K562 (cell line): ENCODE measurements at regions not wholly inside any gene's neighbourhood (a gene's known extent, or its start where the extent isn't known, plus 50 kb on each side); places are given as distances from the start of the nearest gene placed in this dataset.

Experiments
- ATAC-seq: fragments of 200-7000 bp; cut with Tn5 transposase; 3 replicates; pipeline ENCODE4 v1.9.1; 2020; ENCODE audit warnings: moderate library complexity
- BruUV-seq: library from RNA; stranded (reverse); fragments of 400-500 nt; replicated peaks from 2 replicates; lab custom pipeline; 2021; lab: Mats Ljungman, UMichigan
- CTCF ChIA-PET: fragments of 300-600 bp; formaldehyde crosslinking; extraction: SDS; loops from one replicate; lab custom pipeline; 2021; ENCODE audit warnings: low intra/inter-chr PET ratio; lab: Yijun Ruan, JAX
- POLR2A ChIA-PET: fragments of 300-600, 350-650 bp; sonication (Branson Sonifier 250); formaldehyde crosslinking; extraction: SDS; loops from one replicate; lab custom pipeline; 2021; ENCODE audit warnings: antibody characterized with exemption, inconsistent platforms; lab: Yijun Ruan, JAX
- DNase-seq, 4 experiments: peaks; one replicate each; pipeline versions ENCODE4 v3.0.0 to v3.0.0-alpha.2; 2011 to 2018; ENCODE audit warnings: low spot score in 3 of 4, mixed read lengths in 3 of 4; ENCODE audit errors: extremely low read depth in 1 of 4
- FAIRE-seq: peaks from 2 replicates; lab custom pipeline; 2011; peaks lifted over from hg19 to GRCh38; lab: Jason Lieb, UNC
- H2AFZ ChIP-seq: 2 replicates; pipeline ENCODE4 v1.6.0; 2011; ENCODE audit warnings: low read depth, low read length, control low read depth, inconsistent platforms
- H3K27ac ChIP-seq: fragments of 200-600 bp; 3 replicates; pipeline ENCODE4 v1.8.0; 2011; ENCODE audit warnings: low read depth, mild to moderate bottlenecking, control low read depth, inconsistent platforms, low read length, moderate library complexity, mixed read lengths; ENCODE audit errors: extremely low read depth
- H3K27me3 ChIP-seq, 2 experiments: fragments of 300-600 bp in 1 of 2; 2 replicates in 1 of 2; 3 replicates in 1 of 2; pipeline versions ENCODE4 v1.6.0 to v1.8.0; 2011; ENCODE audit warnings: inconsistent platforms in 2 of 2, low read length in 2 of 2, mild to moderate bottlenecking in 1 of 2, mixed read lengths in 1 of 2, moderate library complexity in 1 of 2; ENCODE audit not compliant: control insufficient read depth in 2 of 2, insufficient read depth in 2 of 2
- H3K36me3 ChIP-seq: fragments of 300-600 bp; 3 replicates; pipeline ENCODE4 v1.8.0; 2011; ENCODE audit warnings: mild to moderate bottlenecking, low read length, inconsistent platforms; ENCODE audit not compliant: control insufficient read depth, insufficient read depth
- H3K4me1 ChIP-seq, 2 experiments: fragments of 200-600 bp in 1 of 2; replicated peaks in 1 of 2; 2 replicates in 1 of 2; 3 replicates in 1 of 2; pipeline versions ENCODE4 v1.5.1 to v1.8.0; 2011; ENCODE audit warnings: inconsistent platforms in 2 of 2, low read length in 2 of 2, mild to moderate bottlenecking in 1 of 2, mixed read lengths in 1 of 2, moderate library complexity in 1 of 2; ENCODE audit not compliant: control insufficient read depth in 2 of 2, insufficient read depth in 2 of 2
- H3K4me2 ChIP-seq: 2 replicates; pipeline ENCODE4 v1.6.1; 2011; ENCODE audit warnings: low read length, control low read depth, inconsistent platforms, mixed read lengths; ENCODE audit not compliant: insufficient read depth
- H3K4me3 ChIP-seq: fragments of 200-600 bp; sonication (generic), shearing (Covaris generic); 2 replicates; pipeline ENCODE4 v1.5.1; 2016; ENCODE audit warnings: control low read depth, inconsistent platforms
- H3K79me2 ChIP-seq: fragments of 200-600 bp; 3 replicates; pipeline ENCODE4 v1.8.0; 2011; ENCODE audit warnings: low read length, inconsistent platforms; ENCODE audit not compliant: control insufficient read depth, insufficient read depth
- H3K9ac ChIP-seq, 2 experiments: 2 replicates each; pipeline versions ENCODE4 v1.6.0 to v1.6.1; 2011; ENCODE audit warnings: low read depth in 2 of 2, low read length in 2 of 2, control low read depth in 1 of 2, inconsistent platforms in 1 of 2, mild to moderate bottlenecking in 1 of 2, mixed read lengths in 1 of 2; ENCODE audit not compliant: insufficient read depth in 1 of 2
- H3K9me1 ChIP-seq: one replicate; pipeline ENCODE4 v1.6.0; 2011; ENCODE audit warnings: inconsistent platforms, mild to moderate bottlenecking, low read length, moderate library complexity; ENCODE audit not compliant: control insufficient read depth, insufficient read depth
- H3K9me3 ChIP-seq: replicated peaks from 2 replicates; pipeline ENCODE4 v1.5.1; 2011; ENCODE audit warnings: low read depth, low read length, inconsistent platforms; ENCODE audit not compliant: control insufficient read depth, insufficient read depth
- H4K20me1 ChIP-seq: replicated peaks from 2 replicates; pipeline ENCODE4 v1.6.1; 2011; ENCODE audit warnings: low read length, inconsistent platforms, mixed read lengths; ENCODE audit not compliant: control insufficient read depth, insufficient read depth
- MEIS2 ChIP-seq: fragments of 450-650 bp; IDR thresholded peaks from 2 replicates; pipeline ENCODE4 v1.6.1; 2014; ENCODE audit warnings: mild to moderate bottlenecking; ENCODE audit not compliant: partially characterized antibody
- POLR3G ChIP-seq: IDR thresholded peaks from 2 replicates; pipeline ENCODE4 v1.6.1; 2011; ENCODE audit not compliant: insufficient read length, insufficient replicate concordance; ENCODE audit errors: extremely low read depth
- SMARCC2 ChIP-seq: fragments of 450-650 bp; IDR thresholded peaks from 2 replicates; pipeline ENCODE4 v1.6.1; 2017; ENCODE audit warnings: antibody characterized with exemption, moderate library complexity, mild to moderate bottlenecking, low read depth
- TFAM ChIP-seq: fragments of 250-450 bp; sonication (Bioruptor Pico); conservative IDR thresholded peaks from 2 replicates; pipeline ENCODE4 v1.5.0; 2021; ENCODE audit warnings: mild to moderate bottlenecking, moderate library complexity
- ZNF436 ChIP-seq: fragments of 250-450, 450-650 bp; sonication (Bioruptor Pico); formaldehyde crosslinking; IDR thresholded peaks from 2 replicates; pipeline ENCODE4 v1.7.0; 2020; ENCODE audit warnings: mild to moderate bottlenecking
- ZNF583 ChIP-seq: fragments of 250-450 bp; sonication (Bioruptor Pico); IDR thresholded peaks from 2 replicates; pipeline ENCODE4 v1.4.0; 2020
- ZNF644 ChIP-seq: fragments of 200-800 bp; sonication (Bioruptor generic); IDR thresholded peaks from 2 replicates; pipeline ENCODE4 v1.6.1; 2016; ENCODE audit warnings: low read depth, missing genetic modification characterization, missing compliant biosample characterization
- WGBS: fragments of 100-300 bp; shearing (Covaris generic); methylation state at CpG from one replicate; pipeline ENCODE4 v1.1.6; 2016; ENCODE audit warnings: low coverage, mixed read lengths; ENCODE audit not compliant: insufficient coverage; ENCODE audit errors: missing lambda C conversion rate; 5-methylcytosine and 5-hydroxymethylcytosine counted together
- in situ Hi-C: fragments of 300-500 bp; cut with MboI; formaldehyde crosslinking; loops from 4 replicates; pipeline ENCODE4 v1.15.0; 2018; ENCODE audit warnings: inconsistent platforms, mixed read lengths
- intact Hi-C: fragments of 100-400 bp; cut with micrococcal nuclease; formaldehyde crosslinking; loops from 2 replicates; pipeline ENCODE4 v1.14.2; 2022
- TF ChIP-seq, protein P1 (sequence below): sonication (generic); formaldehyde crosslinking; IDR thresholded peaks from 2 replicates; pipeline ENCODE4 v1.8.1; 2023; ENCODE audit warnings: mild to moderate bottlenecking, missing genetic modification reagents
- TF ChIP-seq, protein P2 (sequence below): sonication (generic); IDR thresholded peaks from 2 replicates; pipeline ENCODE4 v1.6.1; 2016
- TF ChIP-seq, protein P3 (sequence below): fragments of 450-650 bp; IDR thresholded peaks from 2 replicates; pipeline ENCODE4 v1.6.1; 2018; ENCODE audit not compliant: partially characterized antibody

DNA sequence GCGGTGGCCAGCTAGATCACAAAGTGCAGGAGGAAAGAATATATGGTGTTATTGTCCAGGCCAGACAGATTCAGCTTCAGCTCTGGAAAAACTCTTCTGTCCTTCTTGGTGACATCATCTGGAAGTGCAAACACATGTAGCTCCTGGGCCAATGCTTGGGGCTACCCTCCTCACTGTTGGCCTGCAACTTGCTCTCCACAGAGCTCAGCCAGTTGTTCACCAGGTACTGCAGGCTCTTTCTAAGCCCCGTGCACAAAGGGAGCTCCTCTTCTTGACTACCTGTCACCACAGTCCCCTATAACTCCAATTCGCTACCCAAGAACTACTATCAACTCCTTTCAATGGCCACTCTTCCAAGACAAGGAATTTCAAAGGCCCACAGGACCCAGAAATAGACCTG lies 1175.9 kb upstream of the CDH9 start:
- ATAC-seq (no peak), FAIRE-seq (no peak), DNase-seq (no peak)
- CTCF ChIA-PET = no interaction called here
- no peak for TF ChIP-seq SMARCC2
- no TSS peak for BruUV-seq
- in situ Hi-C loops = no loop called here
- intact Hi-C loops = no loop called here
- H3K4me1 ChIP-seq = no peaks in the 10 kb centered on the region
- H3K27me3 ChIP-seq = no peaks in the 10 kb centered on the region
- no peaks in the 10 kb centered on the region; the same call in 1 of the 2 replicates for H3K9me3 ChIP-seq
- H3K9me1 ChIP-seq = no peaks in the 10 kb centered on the region
- no peaks in the 10 kb centered on the region for H3K36me3 ChIP-seq
- POLR2A ChIA-PET = no interaction called here
- no peak overlapping the region for H3K27ac ChIP-seq
- H3K4me2 ChIP-seq = no peak overlapping the region
- H3K9ac ChIP-seq = no peak overlapping the region
- no peaks in the 10 kb centered on the region for H4K20me1 ChIP-seq
- H3K4me3 ChIP-seq = no peak overlapping the region
- no peaks in the 10 kb centered on the region for H3K79me2 ChIP-seq
- no peak overlapping the region for H2AFZ ChIP-seq
- WGBS = 0% methylated on average over 3 of the region's 3 CpGs

DNA sequence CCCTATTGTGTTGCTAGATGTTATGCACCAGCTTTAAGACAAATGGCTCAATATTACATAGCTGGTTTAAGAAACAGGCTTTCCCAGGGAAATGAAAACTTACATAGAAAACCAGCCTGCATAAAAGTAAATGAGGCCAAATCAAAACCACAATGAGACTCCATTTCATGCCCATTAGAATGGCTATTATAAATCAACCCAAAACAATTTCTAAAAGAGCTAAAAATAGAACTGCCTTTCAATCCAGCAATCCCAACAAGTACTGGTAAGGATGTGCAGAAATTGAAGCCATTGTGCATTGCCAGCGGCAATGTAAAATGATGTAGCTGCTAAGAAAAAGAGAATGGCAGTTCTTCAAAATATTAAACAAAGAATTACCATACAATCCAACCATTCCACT lies 1170.0 kb upstream of the CDH9 start:
- Histone ChIP-seq H3K36me3 (no peaks in the 10 kb centered on the region), H3K4me3 (no peak overlapping the region), H3K79me2 (no peaks in the 10 kb centered on the region), H3K9ac (no peak overlapping the region), H3K27me3 (no peaks in the 10 kb centered on the region), H3K4me2 (no peak overlapping the region), H2AFZ (no peak overlapping the region), H3K27ac (no peak overlapping the region), H4K20me1 (no peaks in the 10 kb centered on the region), H3K9me1 (no peaks in the 10 kb centered on the region), H3K4me1 (no peaks in the 10 kb centered on the region), H3K9me3 (no peaks in the 10 kb centered on the region)
- intact Hi-C loops = no loop called here
- in situ Hi-C loops = no loop called here
- no TSS peak for BruUV-seq
- POLR2A ChIA-PET = no interaction called here
- FAIRE-seq = no peak
- ATAC-seq = no peak
- DNase-seq = no peak
- WGBS = 0% methylated on average over 1 of the region's 1 CpG
- CTCF ChIA-PET = no interaction called here
- TF ChIP-seq POLR3G (no peak), MEIS2 (no peak), ZNF644 (tag) (no peak), ZNF583 (CRISPR knock-in tag) (no peak), TFAM (CRISPR knock-in tag) (no peak), ZNF436 (no peak)
- TF ChIP-seq, protein P1, sequence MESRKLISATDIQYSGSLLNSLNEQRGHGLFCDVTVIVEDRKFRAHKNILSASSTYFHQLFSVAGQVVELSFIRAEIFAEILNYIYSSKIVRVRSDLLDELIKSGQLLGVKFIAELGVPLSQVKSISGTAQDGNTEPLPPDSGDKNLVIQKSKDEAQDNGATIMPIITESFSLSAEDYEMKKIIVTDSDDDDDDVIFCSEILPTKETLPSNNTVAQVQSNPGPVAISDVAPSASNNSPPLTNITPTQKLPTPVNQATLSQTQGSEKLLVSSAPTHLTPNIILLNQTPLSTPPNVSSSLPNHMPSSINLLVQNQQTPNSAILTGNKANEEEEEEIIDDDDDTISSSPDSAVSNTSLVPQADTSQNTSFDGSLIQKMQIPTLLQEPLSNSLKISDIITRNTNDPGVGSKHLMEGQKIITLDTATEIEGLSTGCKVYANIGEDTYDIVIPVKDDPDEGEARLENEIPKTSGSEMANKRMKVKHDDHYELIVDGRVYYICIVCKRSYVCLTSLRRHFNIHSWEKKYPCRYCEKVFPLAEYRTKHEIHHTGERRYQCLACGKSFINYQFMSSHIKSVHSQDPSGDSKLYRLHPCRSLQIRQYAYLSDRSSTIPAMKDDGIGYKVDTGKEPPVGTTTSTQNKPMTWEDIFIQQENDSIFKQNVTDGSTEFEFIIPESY (CRISPR knock-in tag) = no peak
- TF ChIP-seq, protein P2, sequence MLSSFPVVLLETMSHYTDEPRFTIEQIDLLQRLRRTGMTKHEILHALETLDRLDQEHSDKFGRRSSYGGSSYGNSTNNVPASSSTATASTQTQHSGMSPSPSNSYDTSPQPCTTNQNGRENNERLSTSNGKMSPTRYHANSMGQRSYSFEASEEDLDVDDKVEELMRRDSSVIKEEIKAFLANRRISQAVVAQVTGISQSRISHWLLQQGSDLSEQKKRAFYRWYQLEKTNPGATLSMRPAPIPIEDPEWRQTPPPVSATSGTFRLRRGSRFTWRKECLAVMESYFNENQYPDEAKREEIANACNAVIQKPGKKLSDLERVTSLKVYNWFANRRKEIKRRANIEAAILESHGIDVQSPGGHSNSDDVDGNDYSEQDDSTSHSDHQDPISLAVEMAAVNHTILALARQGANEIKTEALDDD = no peak
- TF ChIP-seq, protein P3, sequence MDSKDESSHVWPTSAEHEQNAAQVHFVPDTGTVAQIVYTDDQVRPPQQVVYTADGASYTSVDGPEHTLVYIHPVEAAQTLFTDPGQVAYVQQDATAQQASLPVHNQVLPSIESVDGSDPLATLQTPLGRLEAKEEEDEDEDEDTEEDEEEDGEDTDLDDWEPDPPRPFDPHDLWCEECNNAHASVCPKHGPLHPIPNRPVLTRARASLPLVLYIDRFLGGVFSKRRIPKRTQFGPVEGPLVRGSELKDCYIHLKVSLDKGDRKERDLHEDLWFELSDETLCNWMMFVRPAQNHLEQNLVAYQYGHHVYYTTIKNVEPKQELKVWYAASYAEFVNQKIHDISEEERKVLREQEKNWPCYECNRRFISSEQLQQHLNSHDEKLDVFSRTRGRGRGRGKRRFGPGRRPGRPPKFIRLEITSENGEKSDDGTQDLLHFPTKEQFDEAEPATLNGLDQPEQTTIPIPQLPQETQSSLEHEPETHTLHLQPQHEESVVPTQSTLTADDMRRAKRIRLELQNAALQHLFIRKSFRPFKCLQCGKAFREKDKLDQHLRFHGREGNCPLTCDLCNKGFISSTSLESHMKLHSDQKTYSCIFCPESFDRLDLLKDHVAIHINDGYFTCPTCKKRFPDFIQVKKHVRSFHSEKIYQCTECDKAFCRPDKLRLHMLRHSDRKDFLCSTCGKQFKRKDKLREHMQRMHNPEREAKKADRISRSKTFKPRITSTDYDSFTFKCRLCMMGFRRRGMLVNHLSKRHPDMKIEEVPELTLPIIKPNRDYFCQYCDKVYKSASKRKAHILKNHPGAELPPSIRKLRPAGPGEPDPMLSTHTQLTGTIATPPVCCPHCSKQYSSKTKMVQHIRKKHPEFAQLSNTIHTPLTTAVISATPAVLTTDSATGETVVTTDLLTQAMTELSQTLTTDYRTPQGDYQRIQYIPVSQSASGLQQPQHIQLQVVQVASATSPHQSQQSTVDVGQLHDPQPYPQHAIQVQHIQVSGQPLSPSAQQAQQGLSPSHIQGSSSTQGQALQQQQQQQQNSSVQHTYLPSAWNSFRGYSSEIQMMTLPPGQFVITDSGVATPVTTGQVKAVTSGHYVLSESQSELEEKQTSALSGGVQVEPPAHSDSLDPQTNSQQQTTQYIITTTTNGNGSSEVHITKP = no peak
